ENCODE measurements at regions not wholly inside any gene's neighbourhood (a gene's known extent, or its start where the extent isn't known, plus 50 kb on each side); places are given as distances from the start of the nearest gene placed in this dataset.
"Not testable (repeated sequence)": the region's sequence is repeated elsewhere in the genome, so short reads cannot be mapped to it uniquely, and the experiment has no call there.

DNA sequence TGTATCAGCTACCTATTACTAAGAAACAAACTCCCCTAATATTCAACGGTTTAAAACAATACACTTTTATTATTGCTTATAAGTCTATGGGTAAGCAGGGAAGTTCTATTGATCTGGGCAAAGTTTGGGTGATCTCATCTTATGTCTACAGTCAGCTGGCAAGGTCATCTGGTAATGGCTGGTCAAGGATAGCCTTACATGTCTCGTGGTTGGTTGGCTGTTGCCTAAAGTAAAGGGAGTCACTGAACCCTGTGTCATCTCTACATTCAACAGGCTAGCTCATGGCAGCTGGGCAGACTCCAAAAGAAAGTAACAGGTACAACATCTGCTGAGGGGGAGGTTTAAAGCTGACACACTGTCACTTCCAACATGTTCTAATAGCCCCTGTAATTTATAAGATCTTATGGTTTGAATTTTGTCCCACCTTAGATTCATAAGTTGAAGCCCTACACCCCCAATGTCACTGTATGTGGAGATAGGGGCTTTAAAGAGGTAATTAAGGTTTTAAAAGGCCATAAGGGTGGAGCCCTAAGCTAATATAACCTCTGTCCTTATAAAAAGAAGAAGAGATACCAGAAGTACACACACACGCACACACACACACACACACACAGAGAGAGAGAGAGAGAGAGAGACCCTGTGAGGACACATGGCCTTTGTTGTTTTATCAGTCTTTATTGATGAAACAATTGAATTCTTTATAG lies 419.1 kb downstream of the NPIPA8 start:
- Histone ChIP-seq H3K27me3 (ENCODE audit: control insufficient read depth, low read length) (peaks cover 2% of the 10 kb centered on the region; the same call in 1 of the 2 replicates), H3K4me3 (ENCODE audit: low read length) (no peak overlapping the region), H4K20me1 (ENCODE audit: control insufficient read depth, insufficient read depth, low read depth, low read length) (no peaks in the 10 kb centered on the region), H3K9me2 (replicated peaks; ENCODE audit: control insufficient read depth, low read length) (no peaks in the 10 kb centered on the region), H3K4me2 (ENCODE audit: low read length) (no peak overlapping the region), H3K36me3 (ENCODE audit: control insufficient read depth, low read length) (no peaks in the 10 kb centered on the region), H3K79me2 (ENCODE audit: control insufficient read depth, low read length) (no peaks in the 10 kb centered on the region), H3F3A (ENCODE audit: control insufficient read depth, insufficient read depth) (no peaks in the 10 kb centered on the region), H3K9me3 (ENCODE audit: control insufficient read depth, insufficient read depth, low read length) (peaks cover 6% of the 10 kb centered on the region; the same call in 1 of the 2 replicates), H3K4me1 (ENCODE audit: control insufficient read depth, low read length) (no peaks in the 10 kb centered on the region), H3K27ac (ENCODE audit: low read depth, low read length) (no peak overlapping the region)
- no peak for TF ChIP-seq CTCF (IDR thresholded peaks at IDR 0.05; ENCODE audit: low read depth, low read length, poor library complexity, severe bottlenecking)
- no peak for TF ChIP-seq EZH2phosphoT487 (IDR thresholded peaks at IDR 0.05; ENCODE audit: borderline replicate concordance, low read length)

DNA sequence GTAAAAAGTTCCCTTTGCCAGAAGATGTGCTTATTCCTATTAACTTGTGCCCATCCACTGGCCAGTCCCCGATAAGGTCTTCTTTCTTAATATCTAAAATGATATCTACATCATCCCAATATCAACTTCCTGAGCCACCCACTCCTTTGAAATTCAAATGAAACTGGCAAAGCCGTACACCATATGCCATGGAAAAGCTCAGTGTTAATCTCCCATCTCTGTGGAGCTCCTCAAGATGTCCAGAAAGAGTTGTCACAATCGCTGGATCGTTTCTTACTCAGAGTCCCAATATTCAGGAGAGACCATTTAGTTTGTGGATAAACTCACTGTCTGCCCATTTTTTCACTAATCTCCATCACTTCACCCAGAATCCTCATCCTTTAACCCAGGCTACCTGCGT lies 420.7 kb downstream of the NPIPA8 start:
- no peaks in the 10 kb centered on the region for H3F3A ChIP-seq (ENCODE audit: control insufficient read depth, insufficient read depth)
- no peaks in the 10 kb centered on the region; the same call in 1 of the 2 replicates for H3K27me3 ChIP-seq (ENCODE audit: control insufficient read depth, low read length)
- no peak for TF ChIP-seq CTCF (IDR thresholded peaks at IDR 0.05; ENCODE audit: low read depth, low read length, poor library complexity, severe bottlenecking)
- no peak for TF ChIP-seq EZH2phosphoT487 (IDR thresholded peaks at IDR 0.05; ENCODE audit: borderline replicate concordance, low read length)

DNA sequence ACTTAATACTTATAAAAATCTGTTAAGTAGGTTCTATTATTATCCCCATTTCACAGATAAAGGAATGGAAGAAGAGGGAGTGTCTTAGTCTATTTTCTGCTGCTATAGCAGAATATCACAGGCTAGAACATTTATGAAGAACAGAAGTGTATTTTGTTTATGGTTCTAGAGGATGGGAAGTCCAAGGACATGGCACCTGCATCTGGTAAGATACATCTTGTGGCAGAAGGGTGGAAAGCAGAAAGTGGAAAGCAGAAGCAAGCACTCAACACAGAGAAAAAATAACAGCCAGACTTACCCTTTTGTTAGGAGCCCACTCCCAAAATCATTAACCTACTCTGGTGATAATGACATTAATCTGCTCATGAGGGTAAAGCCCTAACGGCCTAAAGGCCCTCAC lies 422.4 kb downstream of the NPIPA8 start:
- Histone ChIP-seq H3K36me3 (ENCODE audit: control insufficient read depth, low read length) (no peaks in the 10 kb centered on the region), H3K27ac (ENCODE audit: low read depth, low read length) (no peak overlapping the region), H3K4me3 (ENCODE audit: low read length) (no peak overlapping the region), H3K9me2 (replicated peaks; ENCODE audit: control insufficient read depth, low read length) (no peaks in the 10 kb centered on the region), H3K9me3 (ENCODE audit: control insufficient read depth, insufficient read depth, low read length) (peaks cover 6% of the 10 kb centered on the region; the same call in 1 of the 2 replicates), H3K79me2 (ENCODE audit: control insufficient read depth, low read length) (no peaks in the 10 kb centered on the region), H3K4me2 (ENCODE audit: low read length) (no peak overlapping the region), H3K27me3 (ENCODE audit: control insufficient read depth, low read length) (no peaks in the 10 kb centered on the region), H4K20me1 (ENCODE audit: control insufficient read depth, insufficient read depth, low read depth, low read length) (no peaks in the 10 kb centered on the region), H3K4me1 (ENCODE audit: control insufficient read depth, low read length) (no peaks in the 10 kb centered on the region), H3F3A (ENCODE audit: control insufficient read depth, insufficient read depth) (no peaks in the 10 kb centered on the region)
- TF ChIP-seq CTCF (IDR thresholded peaks at IDR 0.05; ENCODE audit: low read depth, low read length, poor library complexity, severe bottlenecking) (no peak), EZH2phosphoT487 (IDR thresholded peaks at IDR 0.05; ENCODE audit: borderline replicate concordance, low read length) (no peak)

More for the DNA sequence above, 420.7 kb downstream of the NPIPA8 start:
- Histone ChIP-seq H3K27ac (ENCODE audit: low read depth, low read length) (no peak overlapping the region), H3K4me1 (ENCODE audit: control insufficient read depth, low read length) (no peaks in the 10 kb centered on the region), H3K9me3 (ENCODE audit: control insufficient read depth, insufficient read depth, low read length) (peaks cover 6% of the 10 kb centered on the region; the same call in 1 of the 2 replicates), H4K20me1 (ENCODE audit: control insufficient read depth, insufficient read depth, low read depth, low read length) (no peaks in the 10 kb centered on the region), H3K36me3 (ENCODE audit: control insufficient read depth, low read length) (no peaks in the 10 kb centered on the region), H3K9me2 (replicated peaks; ENCODE audit: control insufficient read depth, low read length) (no peaks in the 10 kb centered on the region), H3K79me2 (ENCODE audit: control insufficient read depth, low read length) (no peaks in the 10 kb centered on the region), H3K4me2 (ENCODE audit: low read length) (no peak overlapping the region), H3K4me3 (ENCODE audit: low read length) (no peak overlapping the region)

- not testable (repeated sequence) for H3K27me3 ChIP-seq (ENCODE audit: control insufficient read depth, low read length); H3K4me1 ChIP-seq (ENCODE audit: control insufficient read depth, low read length); H3K9me2 ChIP-seq (replicated peaks; ENCODE audit: control insufficient read depth, low read length); H3K4me2 ChIP-seq (ENCODE audit: low read length); H4K20me1 ChIP-seq (ENCODE audit: control insufficient read depth, insufficient read depth, low read depth, low read length); H3K9me3 ChIP-seq (ENCODE audit: control insufficient read depth, insufficient read depth, low read length); H3K4me3 ChIP-seq (ENCODE audit: low read length); H3K27ac ChIP-seq (ENCODE audit: low read depth, low read length); H3K79me2 ChIP-seq (ENCODE audit: control insufficient read depth, low read length); H3F3A ChIP-seq (ENCODE audit: control insufficient read depth, insufficient read depth); H3K36me3 ChIP-seq (ENCODE audit: control insufficient read depth, low read length)
These were observed 425.0 kb downstream of the NPIPA8 start for GRCh38 chr16:17911578-17911977.

DNA sequence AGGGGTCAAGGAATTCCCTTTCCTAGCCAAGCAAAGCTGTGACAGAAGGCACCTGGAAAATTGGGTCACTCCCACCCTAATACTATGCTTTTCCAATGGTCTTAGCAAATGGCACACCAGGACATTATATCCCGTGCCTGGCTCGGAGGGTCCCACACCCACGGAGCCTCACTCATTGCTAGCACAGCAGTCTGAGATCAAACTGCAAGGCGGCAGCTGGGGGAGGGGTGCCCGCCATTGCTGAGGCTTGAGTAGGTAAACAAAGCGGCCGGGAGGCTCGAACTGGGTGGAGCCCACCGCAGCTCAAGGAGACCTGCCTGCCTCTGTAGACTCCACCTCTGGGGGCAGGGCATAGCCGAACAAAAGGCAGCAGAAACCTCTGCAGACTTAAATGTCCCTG lies 429.9 kb downstream of the NPIPA8 start:
- not testable (repeated sequence) for H3K27ac ChIP-seq (ENCODE audit: low read depth, low read length); H3K27me3 ChIP-seq (ENCODE audit: control insufficient read depth, low read length); H4K20me1 ChIP-seq (ENCODE audit: control insufficient read depth, insufficient read depth, low read depth, low read length); H3K9me2 ChIP-seq (replicated peaks; ENCODE audit: control insufficient read depth, low read length); H3F3A ChIP-seq (ENCODE audit: control insufficient read depth, insufficient read depth); H3K4me1 ChIP-seq (ENCODE audit: control insufficient read depth, low read length); H3K36me3 ChIP-seq (ENCODE audit: control insufficient read depth, low read length); H3K4me3 ChIP-seq (ENCODE audit: low read length); H3K9me3 ChIP-seq (ENCODE audit: control insufficient read depth, insufficient read depth, low read length); H3K4me2 ChIP-seq (ENCODE audit: low read length); H3K79me2 ChIP-seq (ENCODE audit: control insufficient read depth, low read length)
